ENCODE measurements at regions not wholly inside any gene's neighbourhood (a gene's known extent, or its start where the extent isn't known, plus 50 kb on each side); places are given as distances from the start of the nearest gene placed in this dataset.
"Not testable (repeated sequence)": the region's sequence is repeated elsewhere in the genome, so short reads cannot be mapped to it uniquely, and the experiment has no call there.

- H3K27me3 Mint-ChIP-seq; H3K36me3 Mint-ChIP-seq (ENCODE audit: low read depth); H3K27ac Mint-ChIP-seq: not testable (repeated sequence)
Measured at GRCh38 chr9:82490821-82491220, 502.2 kb downstream of the SPATA31D1 start.

DNA sequence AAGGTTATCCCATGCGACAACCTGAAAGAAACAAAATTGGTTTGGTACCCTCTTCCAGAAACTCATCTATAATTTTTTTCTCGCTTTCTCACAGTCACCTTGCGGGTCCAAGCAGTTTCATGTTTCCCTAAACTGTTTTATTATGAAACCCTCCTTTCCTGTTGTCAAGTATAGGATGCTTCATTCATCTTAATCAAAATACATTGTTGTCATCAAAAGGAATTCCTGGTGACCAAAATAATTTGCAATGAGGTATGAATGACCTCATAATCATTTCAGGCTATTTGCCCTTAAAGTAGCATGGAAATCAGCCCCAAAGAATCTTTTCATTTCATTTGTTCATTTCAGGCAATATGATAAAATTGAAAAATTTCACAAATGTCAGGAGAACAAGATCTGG lies 503.0 kb downstream of the SPATA31D1 start:
- H3K9me3 Mint-ChIP-seq = no peaks in the 10 kb centered on the region
- H3K27ac Mint-ChIP-seq = no peak overlapping the region
- H3K4me1 Mint-ChIP-seq (ENCODE audit: low read depth) = no peaks in the 10 kb centered on the region
- no peaks in the 10 kb centered on the region for H3K27me3 Mint-ChIP-seq
- no peaks in the 10 kb centered on the region for H3K36me3 Mint-ChIP-seq (ENCODE audit: low read depth)
- H3K4me3 Mint-ChIP-seq = no peak overlapping the region

More at GRCh38 chr9:82490821-82491220, 502.2 kb downstream of the SPATA31D1 start:
- not testable (repeated sequence) for H3K4me1 Mint-ChIP-seq (ENCODE audit: low read depth); H3K4me3 Mint-ChIP-seq; H3K9me3 Mint-ChIP-seq

DNA sequence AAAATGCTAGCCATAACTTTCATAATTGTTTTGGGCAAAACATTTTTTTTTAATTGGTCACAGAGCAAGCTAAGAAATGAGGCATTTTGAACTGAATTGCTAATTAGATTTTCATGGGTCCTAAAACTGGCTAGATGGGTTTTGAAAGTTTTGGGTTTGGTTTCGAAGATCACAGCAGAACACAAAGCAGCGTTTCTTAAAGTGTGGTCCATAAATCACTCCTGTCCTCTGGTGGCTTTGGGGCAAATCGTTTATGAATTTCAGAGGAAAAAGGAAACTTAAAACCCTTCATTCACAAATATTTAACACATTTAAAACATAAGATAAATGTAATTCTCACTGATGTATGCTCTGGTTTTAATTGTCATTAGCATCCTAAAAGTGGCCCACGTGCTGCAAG lies 503.7 kb downstream of the SPATA31D1 start:
- no peaks in the 10 kb centered on the region for H3K4me1 Mint-ChIP-seq (ENCODE audit: low read depth)
- H3K27me3 Mint-ChIP-seq = no peaks in the 10 kb centered on the region
- no peak overlapping the region for H3K4me3 Mint-ChIP-seq
- H3K27ac Mint-ChIP-seq = no peak overlapping the region
- H3K9me3 Mint-ChIP-seq = no peaks in the 10 kb centered on the region
- no peaks in the 10 kb centered on the region for H3K36me3 Mint-ChIP-seq (ENCODE audit: low read depth)

- Mint-ChIP-seq H3K4me1 (ENCODE audit: low read depth) (no peaks in the 10 kb centered on the region), H3K9me3 (no peaks in the 10 kb centered on the region), H3K27me3 (no peaks in the 10 kb centered on the region), H3K36me3 (ENCODE audit: low read depth) (no peaks in the 10 kb centered on the region), H3K4me3 (no peak overlapping the region), H3K27ac (no peak overlapping the region)
Measured at GRCh38 chr9:82495884-82496777, 507.6 kb downstream of the SPATA31D1 start.

- no peaks in the 10 kb centered on the region for H3K4me1 Mint-ChIP-seq (ENCODE audit: low read depth)
- no peak overlapping the region for H3K27ac Mint-ChIP-seq
- H3K9me3 Mint-ChIP-seq = peaks cover 6% of the 10 kb centered on the region
- H3K27me3 Mint-ChIP-seq = no peaks in the 10 kb centered on the region
- no peak overlapping the region for H3K4me3 Mint-ChIP-seq
- no peaks in the 10 kb centered on the region for H3K36me3 Mint-ChIP-seq (ENCODE audit: low read depth)
Measured at GRCh38 chr9:82498541-82499317, 510.2 kb downstream of the SPATA31D1 start.

- H3K36me3 Mint-ChIP-seq (ENCODE audit: low read depth) = no peaks in the 10 kb centered on the region
- no peak overlapping the region for H3K27ac Mint-ChIP-seq
- no peaks in the 10 kb centered on the region for H3K27me3 Mint-ChIP-seq
- no peaks in the 10 kb centered on the region for H3K4me1 Mint-ChIP-seq (ENCODE audit: low read depth)
- H3K9me3 Mint-ChIP-seq = peaks cover 6% of the 10 kb centered on the region
- no peak overlapping the region for H3K4me3 Mint-ChIP-seq
Measured at GRCh38 chr9:82499337-82499736, 510.8 kb downstream of the SPATA31D1 start.

- Mint-ChIP-seq H3K9me3 (peaks cover 40% of the 10 kb centered on the region), H3K4me1 (ENCODE audit: low read depth) (no peaks in the 10 kb centered on the region), H3K36me3 (ENCODE audit: low read depth) (no peaks in the 10 kb centered on the region), H3K27ac (no peak overlapping the region), H3K4me3 (no peak overlapping the region), H3K27me3 (no peaks in the 10 kb centered on the region)
Measured at GRCh38 chr9:82504620-82505019, 516.0 kb downstream of the SPATA31D1 start.

GRCh38 chr9:82511626-82512025 lies 523.1 kb downstream of the SPATA31D1 start:
- Mint-ChIP-seq H3K27ac (no peak overlapping the region), H3K36me3 (ENCODE audit: low read depth) (no peaks in the 10 kb centered on the region), H3K4me3 (no peak overlapping the region), H3K4me1 (ENCODE audit: low read depth) (no peaks in the 10 kb centered on the region), H3K9me3 (peaks cover 27% of the 10 kb centered on the region), H3K27me3 (no peaks in the 10 kb centered on the region)

GRCh38 chr9:82512728-82513127 lies 524.2 kb downstream of the SPATA31D1 start:
- Mint-ChIP-seq H3K27me3 (no peaks in the 10 kb centered on the region), H3K36me3 (ENCODE audit: low read depth) (no peaks in the 10 kb centered on the region), H3K4me1 (ENCODE audit: low read depth) (no peaks in the 10 kb centered on the region), H3K9me3 (peaks cover 17% of the 10 kb centered on the region), H3K27ac (no peak overlapping the region), H3K4me3 (no peak overlapping the region)

- H3K27me3 Mint-ChIP-seq = no peaks in the 10 kb centered on the region
- no peaks in the 10 kb centered on the region for H3K36me3 Mint-ChIP-seq (ENCODE audit: low read depth)
- H3K4me1 Mint-ChIP-seq (ENCODE audit: low read depth) = no peaks in the 10 kb centered on the region
- H3K4me3 Mint-ChIP-seq = no peak overlapping the region
- peaks cover 14% of the 10 kb centered on the region for H3K9me3 Mint-ChIP-seq
- no peak overlapping the region for H3K27ac Mint-ChIP-seq
Measured at GRCh38 chr9:82513242-82513751, 524.7 kb downstream of the SPATA31D1 start.

GRCh38 chr9:82513976-82514735 lies 525.6 kb downstream of the SPATA31D1 start:
- peaks cover 9% of the 10 kb centered on the region for H3K9me3 Mint-ChIP-seq
- H3K27ac Mint-ChIP-seq = no peak overlapping the region
- H3K4me1 Mint-ChIP-seq (ENCODE audit: low read depth) = no peaks in the 10 kb centered on the region
- no peaks in the 10 kb centered on the region for H3K36me3 Mint-ChIP-seq (ENCODE audit: low read depth)
- no peak overlapping the region for H3K4me3 Mint-ChIP-seq
- H3K27me3 Mint-ChIP-seq = no peaks in the 10 kb centered on the region

DNA sequence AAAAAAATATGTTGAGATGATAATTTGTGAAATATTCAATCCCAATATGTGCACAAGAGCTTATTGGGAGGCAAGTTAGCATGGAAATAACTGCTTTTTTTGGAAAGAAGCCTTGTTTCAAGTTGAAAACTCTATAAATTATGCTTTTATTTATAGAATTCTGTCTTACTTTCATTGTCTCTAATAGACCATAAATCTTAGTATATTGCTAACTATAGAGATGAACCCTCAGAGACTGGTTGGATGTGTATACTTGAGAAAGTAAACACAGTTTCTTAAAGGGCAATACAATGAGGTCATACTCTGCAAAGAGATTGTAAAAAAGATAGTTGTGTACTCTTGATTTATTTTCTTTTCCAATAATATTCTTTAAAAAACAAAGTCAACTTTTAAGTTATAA lies 530.3 kb downstream of the SPATA31D1 start:
- Mint-ChIP-seq H3K4me1 (ENCODE audit: low read depth) (no peaks in the 10 kb centered on the region), H3K4me3 (no peak overlapping the region), H3K27ac (no peak overlapping the region), H3K9me3 (peaks cover 5% of the 10 kb centered on the region), H3K27me3 (no peaks in the 10 kb centered on the region), H3K36me3 (ENCODE audit: low read depth) (no peaks in the 10 kb centered on the region)

DNA sequence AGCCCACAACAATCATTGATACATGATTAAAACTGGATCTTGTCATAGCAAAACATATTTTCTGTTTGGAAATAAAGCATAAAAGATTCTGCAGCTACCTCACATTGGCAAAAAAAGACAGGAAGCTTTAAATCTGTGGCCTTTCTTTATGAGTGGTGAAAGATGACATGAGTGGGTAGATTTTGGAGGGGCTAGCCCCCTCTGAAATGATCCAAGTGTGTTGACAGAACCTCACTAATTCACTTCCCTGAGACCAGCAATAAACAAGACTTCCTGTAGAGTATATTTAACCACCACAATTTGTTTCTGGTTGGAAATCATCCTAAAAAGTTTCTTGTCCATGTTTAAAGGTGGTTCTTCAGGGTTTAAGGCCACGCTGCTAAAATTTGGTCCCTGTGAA lies 530.8 kb downstream of the SPATA31D1 start:
- Mint-ChIP-seq H3K27me3 (no peaks in the 10 kb centered on the region), H3K4me3 (no peak overlapping the region), H3K27ac (no peak overlapping the region), H3K9me3 (peaks cover 5% of the 10 kb centered on the region), H3K36me3 (ENCODE audit: low read depth) (no peaks in the 10 kb centered on the region), H3K4me1 (ENCODE audit: low read depth) (no peaks in the 10 kb centered on the region)

- Mint-ChIP-seq H3K4me3 (no peak overlapping the region), H3K27ac (no peak overlapping the region), H3K36me3 (ENCODE audit: low read depth) (no peaks in the 10 kb centered on the region), H3K27me3 (no peaks in the 10 kb centered on the region), H3K9me3 (peaks cover 4% of the 10 kb centered on the region), H3K4me1 (ENCODE audit: low read depth) (no peaks in the 10 kb centered on the region)
Measured at GRCh38 chr9:82524407-82524806, 535.8 kb downstream of the SPATA31D1 start.

- Mint-ChIP-seq H3K9me3 (peaks cover 9% of the 10 kb centered on the region), H3K36me3 (ENCODE audit: low read depth) (no peaks in the 10 kb centered on the region), H3K27me3 (no peaks in the 10 kb centered on the region), H3K27ac (no peak overlapping the region), H3K4me3 (no peak overlapping the region), H3K4me1 (ENCODE audit: low read depth) (no peaks in the 10 kb centered on the region)
Measured at GRCh38 chr9:82526577-82526976, 536.4 kb downstream of the RASEF start.
